ENCODE measurements at regions not wholly inside any gene's neighbourhood (a gene's known extent, or its start where the extent isn't known, plus 50 kb on each side); places are given as distances from the start of the nearest gene placed in this dataset.

- no peak for DNase-seq (ENCODE audit: low spot score)
- Mint-ChIP-seq H3K27ac (no peak overlapping the region), H3K4me1 (peaks cover 12% of the 10 kb centered on the region), H3K27me3 (ENCODE audit: low read depth) (no peaks in the 10 kb centered on the region; the same call in 1 of the 2 replicates), H3K9me3 (peaks cover 8% of the 10 kb centered on the region), H3K4me3 (no peak overlapping the region), H3K36me3 (peaks cover 4% of the 10 kb centered on the region; the same call in 1 of the 2 replicates)
- ChIA-PET POLR2A (no interaction called here), CTCF (interaction anchor here (1.4 kb wide), 1 partner anchor 42 kb away, joined by 4 read pairs; no protein-coding TSS in a partner anchor)
- TF ChIP-seq E2F5 (CRISPR knock-in tag; IDR thresholded peaks at IDR 0.05) (no peak), ZNF219 (CRISPR knock-in tag; IDR thresholded peaks at IDR 0.05; ENCODE audit: borderline replicate concordance) (no peak), GABPB1 (CRISPR knock-in tag; IDR thresholded peaks at IDR 0.05) (no peak), GTF2I (CRISPR knock-in tag; conservative IDR thresholded peaks at IDR 0.05) (no peak), TEAD4 (CRISPR knock-in tag; IDR thresholded peaks at IDR 0.05) (no peak), NR1H2 (CRISPR knock-in tag; IDR thresholded peaks at IDR 0.05) (no peak), FOXP1 (CRISPR knock-in tag; IDR thresholded peaks at IDR 0.05; ENCODE audit: borderline replicate concordance) (no peak)
- TF ChIP-seq, protein P1, sequence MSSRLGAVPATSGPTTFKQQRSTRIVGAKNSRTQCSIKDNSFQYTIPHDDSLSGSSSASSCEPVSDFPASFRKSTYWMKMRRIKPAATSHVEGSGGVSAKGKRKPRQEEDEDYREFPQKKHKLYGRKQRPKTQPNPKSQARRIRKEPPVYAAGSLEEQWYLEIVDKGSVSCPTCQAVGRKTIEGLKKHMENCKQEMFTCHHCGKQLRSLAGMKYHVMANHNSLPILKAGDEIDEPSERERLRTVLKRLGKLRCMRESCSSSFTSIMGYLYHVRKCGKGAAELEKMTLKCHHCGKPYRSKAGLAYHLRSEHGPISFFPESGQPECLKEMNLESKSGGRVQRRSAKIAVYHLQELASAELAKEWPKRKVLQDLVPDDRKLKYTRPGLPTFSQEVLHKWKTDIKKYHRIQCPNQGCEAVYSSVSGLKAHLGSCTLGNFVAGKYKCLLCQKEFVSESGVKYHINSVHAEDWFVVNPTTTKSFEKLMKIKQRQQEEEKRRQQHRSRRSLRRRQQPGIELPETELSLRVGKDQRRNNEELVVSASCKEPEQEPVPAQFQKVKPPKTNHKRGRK (CRISPR knock-in tag; IDR thresholded peaks at IDR 0.05; ENCODE audit: borderline replicate concordance) = no peak
- ATAC-seq = no peak
Measured at GRCh38 chr12:31230004-31230403, 95.9 kb downstream of the SINHCAF start.
